H9 (cell line): ENCODE measurements at regions not wholly inside any gene's neighbourhood (a gene's known extent, or its start where the extent isn't known, plus 50 kb on each side); places are given as distances from the start of the nearest gene placed in this dataset.

Source experiments
- DNase-seq: peaks from one replicate; pipeline ENCODE4 v3.0.0-alpha.2; 2017
- H2AFZ ChIP-seq: one replicate; pipeline ENCODE4 v1.6.1; 2013; ENCODE audit warnings: mild to moderate bottlenecking, low read length, control low read depth, moderate library complexity
- H2AK5ac ChIP-seq: 2 replicates; pipeline ENCODE4 v1.6.1; 2013; ENCODE audit warnings: low read length, control low read depth, mixed read lengths; ENCODE audit not compliant: insufficient read length
- H2BK120ac ChIP-seq: one replicate; pipeline ENCODE4 v1.6.1; 2013; ENCODE audit warnings: low read depth, mild to moderate bottlenecking, low read length, control low read depth, inconsistent platforms; ENCODE audit not compliant: poor library complexity, severe bottlenecking
- H2BK12ac ChIP-seq: 2 replicates; pipeline ENCODE4 v1.6.1; 2013; ENCODE audit warnings: low read length, control low read depth, mixed read lengths, low read depth; ENCODE audit not compliant: insufficient read length
- H2BK15ac ChIP-seq: 2 replicates; pipeline ENCODE4 v1.6.1; 2013; ENCODE audit warnings: low read depth, low read length, control low read depth
- H2BK20ac ChIP-seq: one replicate; pipeline ENCODE4 v1.6.1; 2013; ENCODE audit warnings: low read depth, mild to moderate bottlenecking, low read length, control low read depth, inconsistent platforms; ENCODE audit not compliant: poor library complexity, severe bottlenecking
- H2BK5ac ChIP-seq: 2 replicates; pipeline ENCODE4 v1.6.1; 2013; ENCODE audit warnings: low read length, control low read depth, mixed read lengths; ENCODE audit not compliant: insufficient read length
- H3K14ac ChIP-seq: 2 replicates; pipeline ENCODE4 v1.6.1; 2013; ENCODE audit warnings: low read length, control low read depth; ENCODE audit not compliant: insufficient read depth
- H3K18ac ChIP-seq: 2 replicates; pipeline ENCODE4 v1.6.1; 2013; ENCODE audit warnings: low read depth, mild to moderate bottlenecking, mixed read lengths, low read length, control low read depth; ENCODE audit not compliant: insufficient read length
- H3K23ac ChIP-seq: 2 replicates; pipeline ENCODE4 v1.6.1; 2013; ENCODE audit warnings: low read length, control low read depth, mixed read lengths, low read depth; ENCODE audit not compliant: insufficient read length
- H3K23me2 ChIP-seq: 2 replicates; pipeline ENCODE4 v1.6.1; 2013; ENCODE audit warnings: low read depth, mild to moderate bottlenecking, mixed read lengths, low read length, control low read depth; ENCODE audit not compliant: insufficient read length, poor library complexity, severe bottlenecking
- H3K27ac ChIP-seq: 2 replicates; pipeline ENCODE4 v1.5.1; 2013; ENCODE audit warnings: low read length, control low read depth, mixed read lengths, low read depth; ENCODE audit not compliant: insufficient read length
- H3K27me3 ChIP-seq: 2 replicates; pipeline ENCODE4 v1.6.1; 2013; ENCODE audit warnings: low read length, control low read depth, inconsistent platforms; ENCODE audit not compliant: insufficient read depth
- H3K4ac ChIP-seq: 2 replicates; pipeline ENCODE4 v1.6.1; 2013; ENCODE audit warnings: low read depth, mild to moderate bottlenecking, control low read depth, inconsistent platforms, low read length, moderate library complexity
- H3K4me1 ChIP-seq: 2 replicates; pipeline ENCODE4 v1.6.1; 2013; ENCODE audit warnings: low read length, control low read depth, inconsistent platforms; ENCODE audit not compliant: insufficient read depth
- H3K4me2 ChIP-seq: 2 replicates; pipeline ENCODE4 v1.6.1; 2013; ENCODE audit warnings: low read length, control low read depth, mixed read lengths; ENCODE audit not compliant: insufficient read length, insufficient read depth
- H3K56ac ChIP-seq: 2 replicates; pipeline ENCODE4 v1.6.1; 2013; ENCODE audit warnings: low read depth, mild to moderate bottlenecking, mixed read lengths, low read length, control low read depth; ENCODE audit not compliant: insufficient read length
- H3K79me1 ChIP-seq: 2 replicates; pipeline ENCODE4 v1.6.1; 2013; ENCODE audit warnings: low read depth, mild to moderate bottlenecking, moderate library complexity, low read length, control low read depth, inconsistent platforms; ENCODE audit not compliant: insufficient read depth, poor library complexity, severe bottlenecking
- H3K79me2 ChIP-seq: 2 replicates; pipeline ENCODE4 v1.6.1; 2013; ENCODE audit warnings: low read length, control low read depth, inconsistent platforms; ENCODE audit not compliant: insufficient read depth
- H3K9ac ChIP-seq: 2 replicates; pipeline ENCODE4 v1.6.1; 2013; ENCODE audit warnings: low read length, control low read depth, mixed read lengths; ENCODE audit not compliant: insufficient read length; ENCODE audit errors: extremely low read depth
- H3K9me3 ChIP-seq: one replicate; pipeline ENCODE4 v1.6.1; 2013; ENCODE audit warnings: low read depth, low read length, inconsistent platforms; ENCODE audit not compliant: control insufficient read depth
- H3T11ph ChIP-seq: one replicate; pipeline ENCODE4 v1.6.1; 2013; ENCODE audit warnings: mild to moderate bottlenecking, low read length, control low read depth, inconsistent platforms
- H4K20me1 ChIP-seq: one replicate; pipeline ENCODE4 v1.6.1; 2013; ENCODE audit not compliant: control insufficient read depth, insufficient read length, insufficient read depth
- H4K5ac ChIP-seq: 2 replicates; pipeline ENCODE4 v1.6.1; 2013; ENCODE audit warnings: low read depth, mild to moderate bottlenecking, mixed read lengths, low read length, control low read depth; ENCODE audit not compliant: insufficient read length
- H4K8ac ChIP-seq: replicated peaks from 2 replicates; pipeline ENCODE4 v1.6.1; 2013; ENCODE audit warnings: low read length, control low read depth, mixed read lengths, low read depth; ENCODE audit not compliant: insufficient read length
- H4K91ac ChIP-seq: 2 replicates; pipeline ENCODE4 v1.6.1; 2013; ENCODE audit warnings: low read depth, mild to moderate bottlenecking, moderate library complexity, mixed read lengths, low read length, control low read depth; ENCODE audit not compliant: insufficient read length
- H3K27ac Mint-ChIP-seq, 3 experiments: 2 replicates in 2 of 3; 3 replicates in 1 of 3; pipeline ENCODE4 v1.8.0; 2020 to 2021; ENCODE audit warnings: mixed read lengths in 3 of 3, mild to moderate bottlenecking in 1 of 3, moderate library complexity in 1 of 3
- H3K27me3 Mint-ChIP-seq: 2 replicates; pipeline ENCODE4 v1.8.0; 2021; ENCODE audit warnings: low read depth, mild to moderate bottlenecking, moderate library complexity, mixed read lengths
- H3K36me3 Mint-ChIP-seq, 3 experiments: 2 replicates in 2 of 3; 3 replicates in 1 of 3; pipeline ENCODE4 v1.8.0; 2020 to 2021; ENCODE audit warnings: low read depth in 3 of 3, mixed read lengths in 3 of 3; ENCODE audit not compliant: insufficient read depth in 1 of 3
- H3K4me1 Mint-ChIP-seq, 2 experiments: 2 replicates each; pipeline ENCODE4 v1.8.0; 2020; ENCODE audit warnings: mixed read lengths in 2 of 2
- H3K4me3 Mint-ChIP-seq, 2 experiments: 2 replicates in 1 of 2; 3 replicates in 1 of 2; pipeline ENCODE4 v1.8.0; 2020 to 2021; ENCODE audit warnings: mild to moderate bottlenecking in 2 of 2, mixed read lengths in 2 of 2, moderate library complexity in 1 of 2
- H3K9me3 Mint-ChIP-seq, 2 experiments: 2 replicates in 1 of 2; 3 replicates in 1 of 2; pipeline ENCODE4 v1.8.0; 2020; ENCODE audit warnings: mild to moderate bottlenecking in 2 of 2, mixed read lengths in 2 of 2, moderate library complexity in 1 of 2
- CTCF ChIP-seq: fragments of 200-600 bp; sonication (generic); conservative IDR thresholded peaks from 3 replicates; pipeline ENCODE4 v1.8.0; 2021; ENCODE audit warnings: antibody characterized with exemption, mild to moderate bottlenecking

DNA sequence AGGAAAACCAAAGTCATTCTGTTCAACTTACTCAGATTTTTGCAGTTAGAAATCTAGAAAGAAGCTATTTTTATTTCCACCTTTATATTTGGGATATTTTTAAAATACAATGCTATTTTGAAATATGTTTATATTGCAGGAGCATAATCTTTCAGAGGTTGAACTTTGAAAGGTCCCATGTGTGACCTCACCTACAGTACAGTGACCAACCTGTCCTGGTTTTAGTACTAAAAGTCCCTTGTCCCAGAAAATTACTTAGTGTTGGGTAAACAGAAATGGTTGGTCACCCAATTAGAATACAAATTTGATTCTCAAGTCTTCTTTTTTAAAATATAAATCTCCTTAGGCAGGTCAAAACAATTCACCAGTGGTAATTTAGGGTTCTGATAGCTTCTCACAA is 141.6 kb upstream of the FRMD4B start:
- Histone ChIP-seq H2BK20ac (no peak overlapping the region), H4K5ac (no peak overlapping the region), H3K4me2 (no peak overlapping the region), H2BK5ac (no peak overlapping the region), H3K4me1 (no peaks in the 10 kb centered on the region), H2BK15ac (no peak overlapping the region), H2AK5ac (no peak overlapping the region), H3K14ac (no peak overlapping the region), H4K20me1 (no peaks in the 10 kb centered on the region), H4K8ac (no peak overlapping the region), H3K9me3 (no peaks in the 10 kb centered on the region), H3K79me1 (no peaks in the 10 kb centered on the region), H3K79me2 (no peaks in the 10 kb centered on the region), H2BK120ac (no peak overlapping the region), H3K9ac (no peak overlapping the region), H3T11ph (no peak overlapping the region), H3K4ac (no peak overlapping the region), H3K18ac (no peak overlapping the region), H3K56ac (no peak overlapping the region), H3K27me3 (no peaks in the 10 kb centered on the region), H2BK12ac (no peak overlapping the region), H2AFZ (no peak overlapping the region), H3K27ac (no peak overlapping the region), H3K23ac (no peak overlapping the region), H3K23me2 (no peaks in the 10 kb centered on the region), H4K91ac (no peak overlapping the region)
- TF ChIP-seq CTCF = no peak
- H3K4me3 Mint-ChIP-seq = no peak overlapping the region
- H3K27ac Mint-ChIP-seq = no peak overlapping the region
- no peaks in the 10 kb centered on the region for H3K9me3 Mint-ChIP-seq
- no peaks in the 10 kb centered on the region; the same call in none of the 2 replicates for H3K27me3 Mint-ChIP-seq
- no peak for DNase-seq
- no peaks in the 10 kb centered on the region for H3K4me1 Mint-ChIP-seq
- H3K36me3 Mint-ChIP-seq = peaks cover 0 to 2% (median 0%) of the 10 kb centered on the region in 3 experiments; a peak in 1 of 7 replicates
